ENCODE measurements at regions not wholly inside any gene's neighbourhood (a gene's known extent, or its start where the extent isn't known, plus 50 kb on each side); places are given as distances from the start of the nearest gene placed in this dataset.

- TF ChIP-seq CTCF (IDR thresholded peaks at IDR 0.05) (no peak), POLR2A (IDR thresholded peaks at IDR 0.05) (no peak)
Observed at GRCh38 chr10:69715156-69715898, 85.3 kb downstream of the FAM241B start.

Measured in lower leg skin (tissue), 3 donors.